DOHH2 (cell line): ENCODE measurements at regions not wholly inside any gene's neighbourhood (a gene's known extent, or its start where the extent isn't known, plus 50 kb on each side); places are given as distances from the start of the nearest gene placed in this dataset.

Source experiments
- CTCF ChIP-seq: fragments of 200-600 bp; sonication (generic); IDR thresholded peaks from one replicate; pipeline ENCODE4 v1.5.1; 2014; ENCODE audit warnings: antibody characterized with exemption, mild to moderate bottlenecking, low read depth, low read length; ENCODE audit not compliant: poor library complexity, severe bottlenecking
- EZH2phosphoT487 ChIP-seq: fragments of 200-600 bp; sonication (generic); IDR thresholded peaks from 2 replicates; pipeline ENCODE4 v1.6.1; 2017; ENCODE audit warnings: borderline replicate concordance, mild to moderate bottlenecking, antibody characterized with exemption, low read length, moderate library complexity, mixed read lengths

- TF ChIP-seq EZH2phosphoT487 = no peak
- TF ChIP-seq CTCF = no peak
Observed at GRCh38 chr13:52975969-52976368, 52.6 kb upstream of the OLFM4 start.
